SKM-1 (cell line): ENCODE measurements at regions not wholly inside any gene's neighbourhood (a gene's known extent, or its start where the extent isn't known, plus 50 kb on each side); places are given as distances from the start of the nearest gene placed in this dataset.
A peak's percentile ranks its signal among the peaks of the same experiment; 100 is the strongest.

Experiments used
- DNase-seq: peaks from one replicate; lab custom pipeline; 2025; ENCODE audit not compliant: unreplicated experiment; lab: John Stamatoyannopoulos, UW

DNA sequence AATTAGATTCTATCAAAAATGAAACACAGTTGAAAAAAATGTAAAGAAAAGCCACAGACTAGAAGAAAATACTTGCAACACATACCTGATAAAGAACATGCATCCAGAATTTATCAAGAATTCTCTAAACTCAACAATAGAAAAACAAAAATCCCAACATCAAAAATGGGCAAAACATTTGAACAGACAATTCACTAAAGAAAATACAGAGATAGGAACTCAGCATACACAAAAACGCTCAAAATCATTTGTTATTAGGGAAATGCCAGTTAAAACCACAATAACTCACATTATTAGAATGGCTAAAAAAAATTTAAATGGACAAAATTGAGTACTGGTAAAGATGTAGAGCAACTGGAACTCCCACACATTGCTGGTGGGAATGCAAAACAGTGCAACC lies 311.0 kb upstream of the PRDM1 start:
- DNase-seq, result no peak

- no peak for DNase-seq
Observed at GRCh38 chr6:105774247-105774646, 311.9 kb upstream of the PRDM1 start.

- no peak for DNase-seq
Observed at GRCh38 chr6:105771313-105771970, 314.7 kb upstream of the PRDM1 start.

- DNase-seq, result no peak
Observed at GRCh38 chr6:105769987-105770386, 316.1 kb upstream of the PRDM1 start.

GRCh38 chr6:105769197-105769596 lies 316.9 kb upstream of the PRDM1 start:
- no peak for DNase-seq

- no peak for DNase-seq
Observed at GRCh38 chr6:105767541-105767940, 318.6 kb upstream of the PRDM1 start.

DNA sequence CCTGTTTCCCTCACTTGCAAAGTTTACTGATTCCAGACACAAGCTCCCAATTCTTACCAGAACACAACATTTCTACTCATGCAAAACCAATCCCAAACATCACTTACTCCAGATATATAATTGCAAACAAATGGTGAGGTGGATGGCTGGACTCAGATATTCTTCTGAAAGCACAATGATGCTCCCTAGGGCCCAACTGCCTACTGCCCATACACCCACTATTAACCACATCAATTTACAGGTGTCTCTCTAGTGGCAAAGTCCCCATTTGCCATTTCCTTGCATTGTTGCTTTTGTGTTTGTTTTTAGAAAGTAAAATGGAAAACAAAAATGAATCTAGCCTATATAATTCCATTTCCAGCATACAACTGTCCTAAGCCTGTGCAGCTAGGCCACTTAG lies 320.9 kb upstream of the PRDM1 start:
- DNase-seq, result no peak

GRCh38 chr6:105764315-105764714 lies 321.8 kb upstream of the PRDM1 start:
- DNase-seq, result no peak

DNA sequence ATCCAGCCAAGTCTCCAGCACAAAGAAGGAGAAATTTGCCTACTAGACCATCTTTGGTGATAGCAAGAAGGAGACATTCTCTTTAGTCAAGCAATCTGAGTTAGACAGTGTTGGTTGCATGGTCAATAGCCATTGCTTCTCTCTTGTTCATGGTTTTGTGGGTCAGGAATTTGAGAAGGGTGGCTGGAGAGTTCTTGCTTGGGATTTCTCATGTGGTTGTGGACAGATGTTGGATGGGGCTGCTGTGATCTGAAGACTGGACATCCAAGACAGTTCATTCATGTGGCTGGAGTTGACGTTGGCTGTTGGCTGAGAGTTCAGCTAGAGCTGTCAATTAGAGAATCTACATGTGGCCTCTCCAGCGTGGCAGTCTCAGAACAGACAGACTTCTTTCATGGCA lies 322.3 kb upstream of the PRDM1 start:
- no peak for DNase-seq

DNA sequence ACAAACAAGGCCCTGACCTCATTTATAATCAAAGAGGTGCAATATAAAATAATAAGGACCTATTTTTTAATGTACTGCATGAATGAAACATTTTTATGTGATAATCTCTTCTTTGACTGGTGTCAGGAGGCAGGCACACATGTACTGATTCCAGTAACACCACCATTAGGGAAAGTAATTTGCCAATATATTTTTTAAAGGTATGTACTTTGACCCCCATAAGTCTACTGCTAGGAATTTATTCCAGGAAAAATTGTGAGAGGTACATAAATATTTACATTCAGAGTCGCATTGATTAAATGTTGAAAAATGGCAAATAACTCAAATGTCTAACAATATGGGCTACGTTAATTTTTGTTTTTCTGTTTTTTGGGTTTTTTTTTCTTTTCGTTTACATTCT lies 325.4 kb upstream of the PRDM1 start:
- DNase-seq, result no peak

DNA sequence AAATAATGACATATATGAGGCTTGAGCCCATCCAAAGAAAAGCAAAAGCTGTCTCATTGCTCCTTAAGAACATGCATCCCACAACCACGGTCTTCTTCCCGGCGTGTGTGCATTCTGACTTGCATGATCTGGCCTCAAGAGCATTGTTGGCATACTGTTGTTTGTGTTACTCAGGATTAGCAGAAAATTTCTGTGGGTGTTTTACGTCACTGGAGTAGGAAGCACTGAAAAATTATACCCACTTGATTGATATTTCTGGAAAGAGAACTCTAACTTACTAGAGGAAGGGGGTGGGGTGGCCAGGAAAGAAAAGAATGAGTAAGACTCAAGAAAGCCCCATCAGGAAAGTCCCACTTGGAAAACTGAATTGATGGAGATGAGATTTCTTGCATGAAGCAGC lies 326.2 kb upstream of the PRDM1 start:
- DNase-seq, result no peak

DNA sequence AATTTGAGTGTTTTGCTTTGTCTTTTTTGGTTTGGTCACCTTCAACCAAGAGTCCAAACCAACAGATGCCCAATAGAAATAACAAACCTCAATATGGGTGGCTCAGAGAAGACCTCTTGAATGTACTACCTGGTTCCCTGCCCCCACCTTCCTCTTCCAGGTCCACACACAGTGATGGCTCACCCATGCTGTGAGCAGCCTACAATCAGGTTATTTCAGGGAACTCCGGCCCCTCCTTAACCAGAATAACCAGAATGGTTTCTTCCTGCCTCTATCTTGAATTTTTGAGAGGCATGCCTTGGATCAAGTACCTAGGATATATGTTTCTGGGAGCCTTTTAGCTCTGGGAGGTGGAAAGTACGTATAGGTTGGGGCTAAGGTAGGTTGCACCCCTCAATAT lies 327.1 kb upstream of the PRDM1 start:
- DNase-seq, result no peak

DNA sequence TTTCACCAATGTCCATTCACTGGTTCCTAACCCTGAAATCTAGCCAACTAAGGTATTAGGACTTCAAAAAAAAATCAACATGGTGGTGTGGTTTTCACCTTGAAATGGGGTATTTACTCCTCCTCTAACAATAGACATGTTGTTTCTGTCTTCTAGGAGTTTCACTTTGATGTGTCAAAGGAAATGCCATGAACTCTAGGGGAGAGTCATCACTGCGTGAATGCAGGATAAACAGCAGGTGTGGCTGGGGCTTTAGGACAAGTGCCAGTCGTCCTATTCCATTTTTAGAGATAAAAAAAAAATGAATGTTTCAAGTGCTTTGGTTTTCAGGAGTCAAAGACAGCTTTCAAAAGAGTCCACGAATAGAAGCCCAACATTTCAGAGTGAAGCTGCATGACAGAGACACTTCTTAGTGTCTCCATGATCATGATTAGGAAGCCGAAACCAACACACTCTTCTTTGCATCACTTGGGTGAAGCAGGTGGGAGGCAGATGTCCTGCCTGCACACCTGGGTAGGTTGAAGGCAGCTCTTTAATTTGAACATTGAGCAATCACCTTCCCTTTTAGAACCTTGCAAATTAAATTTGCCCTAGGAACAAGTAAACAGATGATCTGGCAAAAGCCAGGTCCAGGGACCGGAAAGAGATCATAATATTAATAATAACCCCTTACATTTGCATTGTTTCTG lies 328.5 kb upstream of the PRDM1 start:
- DNase-seq, result no peak

GRCh38 chr6:105755885-105756284 lies 330.3 kb upstream of the PRDM1 start:
- no peak for DNase-seq

DNA sequence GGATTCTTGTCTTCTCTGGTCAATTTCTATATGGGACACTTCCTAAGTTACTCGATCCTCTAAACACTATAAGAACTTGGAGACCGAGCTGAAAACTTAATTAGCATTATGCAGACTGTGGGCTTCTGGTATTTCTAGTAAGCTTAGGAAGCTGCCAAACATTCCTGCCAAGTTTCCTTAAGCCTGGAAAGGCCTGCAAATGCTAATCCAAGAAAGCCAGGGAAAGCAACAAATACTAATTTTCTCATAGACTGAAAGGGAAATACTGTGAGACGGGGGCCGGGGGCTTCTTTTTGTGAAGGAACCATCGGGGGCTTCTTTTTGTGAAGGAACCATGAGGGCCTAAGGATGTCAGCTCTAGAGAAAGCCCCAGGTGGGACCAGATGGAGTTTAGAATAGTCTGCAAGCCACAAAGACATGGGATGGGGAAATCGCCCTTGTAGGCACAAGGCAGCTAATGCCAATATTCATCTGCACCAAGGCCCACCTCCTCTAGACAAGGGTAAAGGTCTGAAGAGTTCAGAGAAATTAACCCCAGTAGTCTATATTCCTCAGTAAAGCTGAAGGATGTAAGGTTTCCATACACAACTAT lies 332.4 kb upstream of the PRDM1 start:
- DNase-seq, result no peak

GRCh38 chr6:105753207-105753606 lies 332.9 kb upstream of the PRDM1 start:
- no peak for DNase-seq

DNA sequence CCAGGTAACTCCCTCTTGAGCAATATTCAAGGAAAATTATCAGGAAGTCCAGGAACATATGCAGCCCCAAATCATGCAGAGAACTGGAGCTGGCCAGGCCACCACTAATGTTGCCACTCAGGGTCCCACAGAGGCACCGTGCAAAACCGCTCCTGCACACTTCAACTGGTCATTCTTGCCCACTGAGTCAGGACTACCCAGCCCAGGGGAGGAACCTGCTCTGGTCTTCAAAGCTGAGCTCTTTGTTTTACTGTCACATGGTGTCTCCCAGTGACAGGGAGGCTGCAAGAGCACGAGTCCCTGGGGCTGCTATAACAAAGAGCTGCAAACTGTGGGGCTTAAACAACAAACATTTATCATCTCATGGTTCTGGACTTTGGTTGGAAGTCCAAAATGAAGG lies 336.0 kb upstream of the PRDM1 start:
- DNase-seq, result no peak

- DNase-seq, result peak; percentile 43
Observed at GRCh38 chr6:105748737-105749161, 337.4 kb upstream of the PRDM1 start.

GRCh38 chr6:105747823-105748405 lies 338.2 kb upstream of the PRDM1 start:
- DNase-seq, result no peak

- DNase-seq, result no peak
Observed at GRCh38 chr6:105746509-105746908, 339.6 kb upstream of the PRDM1 start.

- no peak for DNase-seq
Observed at GRCh38 chr6:105746130-105746505, 340.0 kb upstream of the PRDM1 start.

DNA sequence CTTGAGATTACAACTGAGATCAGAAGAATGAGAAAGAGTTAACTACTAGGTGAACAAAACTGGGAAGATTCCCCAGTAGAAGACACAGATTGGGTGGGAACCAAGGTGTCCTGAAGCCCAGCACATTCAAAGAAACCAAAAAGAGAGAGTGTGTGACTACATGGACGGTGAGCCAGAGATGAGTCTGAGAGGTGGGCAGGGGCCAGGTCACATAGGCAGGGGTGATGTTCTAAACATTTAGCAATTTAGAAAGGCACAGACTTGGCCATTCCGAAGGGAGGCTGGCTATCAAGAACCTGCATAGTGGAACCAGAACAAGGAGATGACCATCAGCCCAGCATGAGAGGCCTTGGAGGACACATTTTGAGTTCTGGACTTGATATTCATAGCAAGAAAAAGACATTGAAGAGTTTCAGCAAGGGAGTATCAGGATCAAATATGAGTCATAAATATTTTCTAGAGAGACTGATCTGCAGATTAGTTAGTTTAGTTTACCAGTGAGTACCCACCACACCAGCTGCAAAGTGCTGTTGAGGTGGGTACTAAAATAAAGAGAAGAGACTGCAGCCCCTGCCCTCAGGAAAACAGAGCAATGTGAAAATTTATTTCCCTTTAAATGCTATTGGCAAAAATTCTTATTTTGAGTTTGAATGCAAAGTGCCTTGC lies 340.5 kb upstream of the PRDM1 start:
- no peak for DNase-seq
